Stomach (tissue), 8 donors: ENCODE measurements at regions not wholly inside any gene's neighbourhood (a gene's known extent, or its start where the extent isn't known, plus 50 kb on each side); places are given as distances from the start of the nearest gene placed in this dataset.

Experiments
- DNase-seq, 2 donors: peaks; one replicate each; pipeline versions ENCODE4 v3.0.0 to v3.0.0-alpha.2; 2013 to 2019
- H3K27ac ChIP-seq, 5 donors: fragments of 200-600 bp in 4 of 5; sonication (generic) in 4 of 5; one replicate each; pipeline ENCODE4 v1.5.1; 2013 to 2019; ENCODE audit warnings: mild to moderate bottlenecking in 1 of 5, moderate library complexity in 1 of 5
- H3K27me3 ChIP-seq, 3 donors: fragments of 200-600 bp; sonication (generic); one replicate each; pipeline ENCODE4 v1.5.1; 2017 to 2019; ENCODE audit warnings: mixed run types in 1 of 3
- H3K36me3 ChIP-seq, 4 donors: fragments of 200-600 bp; sonication (generic); 1 replicate in 3 of 4; 2 replicates in 1 of 4; pipeline ENCODE4 v1.5.1; 2016 to 2019
- H3K4me1 ChIP-seq, 4 donors: fragments of 200-600 bp; sonication (generic); one replicate each; pipeline ENCODE4 v1.5.1; 2016 to 2019
- H3K4me3 ChIP-seq, 4 donors: fragments of 200-600 bp; sonication (generic) in 3 of 4; one replicate each; pipeline ENCODE4 v1.5.1; 2016 to 2019; ENCODE audit warnings: mild to moderate bottlenecking in 1 of 4
- H3K9me3 ChIP-seq, 4 donors: fragments of 200-600 bp; sonication (generic); one replicate each; pipeline ENCODE4 v1.5.1; 2016 to 2019
- EP300 ChIP-seq: sonication (generic); formaldehyde crosslinking; IDR thresholded peaks from one replicate; pipeline ENCODE4 v1.6.1; 2017; ENCODE audit warnings: antibody characterized with exemption
- POLR2A ChIP-seq, 4 donors: fragments of 450-650 bp; IDR thresholded peaks; one replicate each; pipeline ENCODE4 v1.6.1; 2016; ENCODE audit warnings: antibody characterized with exemption in 4 of 4, control low read depth in 2 of 4, mild to moderate bottlenecking in 1 of 4, moderate library complexity in 1 of 4
- POLR2AphosphoS5 ChIP-seq, 3 donors: sonication (generic); formaldehyde crosslinking; IDR thresholded peaks; one replicate each; pipeline ENCODE4 v1.6.1; 2016; ENCODE audit warnings: antibody characterized with exemption in 3 of 3
- WGBS, 5 donors: extraction: QIAGEN DNeasy Blood & Tissue Kit in 3 of 5; methylation state at CpG; one replicate each; pipeline versions ENCODE4 v1.1.5 to v1.1.7; 2013 to 2018; 5-methylcytosine and 5-hydroxymethylcytosine counted together
- intact Hi-C: fragments of 100-400 bp; cut with DNase I; formaldehyde crosslinking; loops from one replicate; pipeline ENCODE4 v1.15.1; 2023; ENCODE audit warnings: low total_unique reads
- TF ChIP-seq, protein P1 (sequence below), 7 experiments: fragments of 450-650 bp in 4 of 7; fragments of 200-600 bp in 3 of 7; sonication (generic) in 3 of 7; IDR thresholded peaks; one replicate each; pipeline ENCODE4 v1.5.1; 2016 to 2019; ENCODE audit warnings: antibody characterized with exemption in 7 of 7, control low read depth in 2 of 7, mild to moderate bottlenecking in 1 of 7
- donor health status: healthy with polysubstance abuse.
- donor health status: Bipolar disorder and iron deficiency.
- donor health status: healthy.

DNA sequence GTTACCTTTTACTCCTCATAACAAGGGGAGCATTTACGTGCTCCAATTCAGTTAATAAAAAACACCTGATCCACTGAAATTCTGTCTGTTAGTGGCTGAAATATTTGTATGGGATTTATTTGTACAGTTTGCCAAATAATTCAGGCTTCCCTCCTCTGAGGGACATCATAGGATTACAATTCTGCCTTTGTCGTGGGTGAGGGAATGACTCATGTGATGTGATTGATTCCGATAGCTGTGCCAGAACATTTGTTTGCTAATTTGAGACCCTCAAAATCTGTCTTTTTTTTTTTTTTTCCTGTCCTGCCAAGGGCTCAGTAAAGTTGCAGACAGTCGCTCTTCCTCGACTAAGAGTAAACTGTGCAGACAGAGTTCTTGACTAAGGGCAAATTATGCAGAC, 612.6 kb upstream of the CDH2 start:
- no peaks in the 10 kb centered on the region for H3K27me3 ChIP-seq
- no peak for DNase-seq
- 37 to 49% (median 40%) methylated on average over 5 of the region's 5 CpGs for WGBS, 5 donors
- no peak for TF ChIP-seq POLR2A (IDR thresholded peaks at IDR 0.05)
- no peak for TF ChIP-seq EP300
- no peak for TF ChIP-seq POLR2AphosphoS5 (IDR thresholded peaks at IDR 0.05)
- TF ChIP-seq, protein P1, sequence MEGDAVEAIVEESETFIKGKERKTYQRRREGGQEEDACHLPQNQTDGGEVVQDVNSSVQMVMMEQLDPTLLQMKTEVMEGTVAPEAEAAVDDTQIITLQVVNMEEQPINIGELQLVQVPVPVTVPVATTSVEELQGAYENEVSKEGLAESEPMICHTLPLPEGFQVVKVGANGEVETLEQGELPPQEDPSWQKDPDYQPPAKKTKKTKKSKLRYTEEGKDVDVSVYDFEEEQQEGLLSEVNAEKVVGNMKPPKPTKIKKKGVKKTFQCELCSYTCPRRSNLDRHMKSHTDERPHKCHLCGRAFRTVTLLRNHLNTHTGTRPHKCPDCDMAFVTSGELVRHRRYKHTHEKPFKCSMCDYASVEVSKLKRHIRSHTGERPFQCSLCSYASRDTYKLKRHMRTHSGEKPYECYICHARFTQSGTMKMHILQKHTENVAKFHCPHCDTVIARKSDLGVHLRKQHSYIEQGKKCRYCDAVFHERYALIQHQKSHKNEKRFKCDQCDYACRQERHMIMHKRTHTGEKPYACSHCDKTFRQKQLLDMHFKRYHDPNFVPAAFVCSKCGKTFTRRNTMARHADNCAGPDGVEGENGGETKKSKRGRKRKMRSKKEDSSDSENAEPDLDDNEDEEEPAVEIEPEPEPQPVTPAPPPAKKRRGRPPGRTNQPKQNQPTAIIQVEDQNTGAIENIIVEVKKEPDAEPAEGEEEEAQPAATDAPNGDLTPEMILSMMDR (IDR thresholded peaks at IDR 0.05): no peak
- no peak overlapping the region for H3K27ac ChIP-seq
- intact Hi-C loops: no loop called here
- no peaks in the 10 kb centered on the region for H3K9me3 ChIP-seq
- H3K4me3 ChIP-seq: no peak overlapping the region
- H3K4me1 ChIP-seq: no peaks in the 10 kb centered on the region
- no peaks in the 10 kb centered on the region for H3K36me3 ChIP-seq

DNA sequence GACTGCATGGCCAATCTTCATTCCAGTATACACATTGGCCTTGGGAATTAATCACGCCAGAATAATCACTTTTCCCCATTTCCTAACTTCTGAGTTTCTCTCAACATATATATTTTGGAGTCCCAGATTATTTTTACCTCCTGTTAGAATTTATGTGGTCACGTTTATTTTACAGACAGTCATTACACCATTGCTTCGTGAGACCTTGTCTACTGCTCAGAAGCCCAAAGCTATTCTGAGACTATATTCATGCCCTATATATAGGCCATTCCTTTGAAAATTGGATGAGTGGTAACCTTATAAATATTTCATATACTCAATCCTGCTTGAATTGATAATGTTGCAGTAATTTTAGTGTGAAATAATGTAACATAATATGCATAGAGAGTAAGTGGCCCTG, 610.0 kb upstream of the CDH2 start:
- Histone ChIP-seq H3K4me1 (no peaks in the 10 kb centered on the region), H3K4me3 (no peak overlapping the region), H3K36me3 (no peaks in the 10 kb centered on the region), H3K9me3 (no peaks in the 10 kb centered on the region), H3K27ac (no peak overlapping the region), H3K27me3 (no peaks in the 10 kb centered on the region)
- 39 to 53% (median 48%) methylated on average over 3 of the region's 3 CpGs for WGBS, 5 donors
- intact Hi-C loops: no loop called here
- TF ChIP-seq EP300: no peak
- no peak for TF ChIP-seq POLR2A (IDR thresholded peaks at IDR 0.05)
- TF ChIP-seq POLR2AphosphoS5 (IDR thresholded peaks at IDR 0.05): no peak
- TF ChIP-seq, protein P1 (IDR thresholded peaks at IDR 0.05): no peak
- DNase-seq: no peak

DNA sequence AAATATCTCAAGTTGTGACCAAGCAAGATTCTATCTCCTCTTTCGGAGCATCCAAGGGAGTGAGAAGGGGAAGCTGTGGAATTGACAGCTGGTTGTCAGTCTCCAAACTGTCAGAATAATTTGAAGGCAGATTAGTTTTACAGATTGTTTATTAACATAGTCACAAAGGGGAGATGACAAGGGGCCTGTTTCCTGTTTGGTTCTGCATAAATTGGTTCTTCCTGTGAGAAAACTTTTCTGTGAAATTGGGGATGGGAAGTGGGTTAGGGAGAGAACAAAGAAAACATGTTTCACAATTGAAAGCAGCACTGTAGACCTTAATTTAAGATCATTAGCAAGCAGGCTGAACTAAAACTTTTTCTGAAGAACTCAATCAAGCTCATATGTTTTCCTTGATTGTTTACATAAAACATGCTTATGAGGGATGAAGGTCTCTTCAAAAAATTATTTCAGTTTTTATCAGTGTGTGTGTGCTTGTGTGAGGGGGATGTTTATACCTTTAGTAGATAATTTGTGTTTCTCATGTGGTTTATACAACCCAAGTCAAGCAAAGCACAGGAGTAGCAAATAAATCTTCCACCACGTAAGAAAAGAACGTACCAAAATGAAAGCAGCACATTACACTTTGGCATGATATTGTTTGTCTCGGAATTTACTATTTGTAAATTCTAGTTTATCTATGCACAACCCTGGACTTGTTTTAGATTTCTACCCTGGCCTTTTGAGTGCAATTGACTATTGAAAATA, 604.9 kb upstream of the CDH2 start:
- Histone ChIP-seq H3K4me1 (no peaks in the 10 kb centered on the region), H3K9me3 (no peaks in the 10 kb centered on the region), H3K36me3 (no peaks in the 10 kb centered on the region), H3K27me3 (no peaks in the 10 kb centered on the region), H3K4me3 (no peak overlapping the region), H3K27ac (no peak overlapping the region)
- DNase-seq: no peak
- TF ChIP-seq POLR2A (IDR thresholded peaks at IDR 0.05) (no peak), POLR2AphosphoS5 (IDR thresholded peaks at IDR 0.05) (no peak), EP300 (no peak)
- TF ChIP-seq, protein P1 (IDR thresholded peaks at IDR 0.05): no peak
- intact Hi-C loops: no loop called here
- 52 to 56% (median 52%) methylated on average over 4 of the region's 4 CpGs for WGBS, 5 donors

DNA sequence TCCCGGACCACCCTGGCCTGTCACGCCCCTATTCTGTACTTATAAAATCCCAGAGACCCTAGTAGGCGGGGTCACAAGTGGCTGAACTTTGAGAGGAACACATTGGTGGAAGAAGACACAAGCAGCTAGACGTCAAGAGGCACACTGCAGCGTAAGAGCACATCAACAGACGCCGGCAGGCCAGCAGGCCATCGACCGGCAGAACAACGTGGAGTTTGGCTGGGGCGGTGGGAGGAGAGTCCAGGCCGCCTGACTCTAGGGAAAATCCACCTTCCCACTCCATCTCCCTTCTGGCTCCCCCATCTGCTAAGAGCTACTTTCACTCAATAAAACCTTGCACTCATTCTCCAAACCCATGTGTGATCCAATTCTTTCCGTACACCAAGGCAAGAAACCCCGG, 601.8 kb upstream of the CDH2 start:
- TF ChIP-seq POLR2A (IDR thresholded peaks at IDR 0.05) (no peak), EP300 (no peak), POLR2AphosphoS5 (IDR thresholded peaks at IDR 0.05) (no peak)
- TF ChIP-seq, protein P1 (IDR thresholded peaks at IDR 0.05): no peak
- 89 to 94% (median 93%) methylated on average over 14 of the region's 14 CpGs for WGBS, 5 donors
- Histone ChIP-seq H3K9me3 (no peaks in the 10 kb centered on the region), H3K27ac (no peak overlapping the region), H3K4me1 (no peaks in the 10 kb centered on the region), H3K36me3 (no peaks in the 10 kb centered on the region), H3K4me3 (no peak overlapping the region), H3K27me3 (no peaks in the 10 kb centered on the region)
- intact Hi-C loops: no loop called here
- no peak for DNase-seq
